ENCODE measurements at regions not wholly inside any gene's neighbourhood (a gene's known extent, or its start where the extent isn't known, plus 50 kb on each side); places are given as distances from the start of the nearest gene placed in this dataset.
A peak's percentile ranks its signal among the peaks of the same experiment; 100 is the strongest.

DNA sequence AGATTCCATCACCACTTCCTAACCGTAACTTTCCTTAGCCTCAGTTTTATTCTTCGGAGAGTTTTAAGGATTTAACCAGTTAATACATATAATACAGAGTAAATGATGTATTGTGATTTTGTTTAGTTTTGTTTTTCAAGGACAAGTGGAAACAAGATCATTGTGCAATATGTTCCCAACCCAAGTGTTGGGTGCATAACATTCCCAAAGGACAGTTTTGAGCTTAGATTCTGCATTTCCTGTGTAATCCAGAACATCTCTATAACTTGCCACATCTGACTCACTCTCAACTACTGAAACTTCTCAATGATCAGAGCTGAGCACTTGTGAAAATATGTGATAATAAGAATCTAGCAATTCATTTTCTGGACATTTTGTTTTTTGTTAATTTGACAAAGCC lies 466.1 kb upstream of the PPP2R3A start:
- Histone ChIP-seq H3K36me3 (no peaks in the 10 kb centered on the region), H3K4me1 (no peaks in the 10 kb centered on the region), H3K27ac (no peak overlapping the region), H3K4me3 (no peak overlapping the region), H3K9me3 (no peaks in the 10 kb centered on the region), H3K27me3 (no peaks in the 10 kb centered on the region)
- DNase-seq = no peak
- TF ChIP-seq, protein P1, sequence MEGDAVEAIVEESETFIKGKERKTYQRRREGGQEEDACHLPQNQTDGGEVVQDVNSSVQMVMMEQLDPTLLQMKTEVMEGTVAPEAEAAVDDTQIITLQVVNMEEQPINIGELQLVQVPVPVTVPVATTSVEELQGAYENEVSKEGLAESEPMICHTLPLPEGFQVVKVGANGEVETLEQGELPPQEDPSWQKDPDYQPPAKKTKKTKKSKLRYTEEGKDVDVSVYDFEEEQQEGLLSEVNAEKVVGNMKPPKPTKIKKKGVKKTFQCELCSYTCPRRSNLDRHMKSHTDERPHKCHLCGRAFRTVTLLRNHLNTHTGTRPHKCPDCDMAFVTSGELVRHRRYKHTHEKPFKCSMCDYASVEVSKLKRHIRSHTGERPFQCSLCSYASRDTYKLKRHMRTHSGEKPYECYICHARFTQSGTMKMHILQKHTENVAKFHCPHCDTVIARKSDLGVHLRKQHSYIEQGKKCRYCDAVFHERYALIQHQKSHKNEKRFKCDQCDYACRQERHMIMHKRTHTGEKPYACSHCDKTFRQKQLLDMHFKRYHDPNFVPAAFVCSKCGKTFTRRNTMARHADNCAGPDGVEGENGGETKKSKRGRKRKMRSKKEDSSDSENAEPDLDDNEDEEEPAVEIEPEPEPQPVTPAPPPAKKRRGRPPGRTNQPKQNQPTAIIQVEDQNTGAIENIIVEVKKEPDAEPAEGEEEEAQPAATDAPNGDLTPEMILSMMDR (IDR thresholded peaks at IDR 0.05) = no peak
- TF ChIP-seq POLR2A (IDR thresholded peaks at IDR 0.05) = no peak
- intact Hi-C loops (cut with DNase I; ENCODE audit: low total_unique reads) = no loop called here

DNA sequence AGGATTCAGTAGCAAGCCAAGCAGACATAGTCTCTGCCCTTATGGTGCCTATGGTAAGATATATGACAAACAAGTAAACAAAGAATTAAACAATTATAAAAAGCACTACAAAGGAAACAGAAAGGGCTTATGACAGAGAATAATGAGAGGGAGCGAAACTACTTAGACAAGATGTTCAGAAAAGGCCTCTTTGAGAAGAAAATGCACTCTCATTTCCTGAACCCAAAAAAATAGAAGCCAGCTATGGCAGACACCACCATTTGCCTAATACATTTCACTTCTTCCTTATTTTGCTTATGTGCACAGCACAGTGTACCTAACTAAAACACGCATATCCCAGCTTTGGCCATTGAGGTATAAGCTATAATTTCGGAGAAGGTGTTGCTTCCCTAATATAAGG lies 465.5 kb upstream of the PPP2R3A start:
- TF ChIP-seq, protein P1 (IDR thresholded peaks at IDR 0.05) = no peak
- no peak for TF ChIP-seq POLR2A (IDR thresholded peaks at IDR 0.05)
- Histone ChIP-seq H3K36me3 (no peaks in the 10 kb centered on the region), H3K27me3 (no peaks in the 10 kb centered on the region), H3K27ac (no peak overlapping the region), H3K9me3 (no peaks in the 10 kb centered on the region), H3K4me1 (no peaks in the 10 kb centered on the region), H3K4me3 (no peak overlapping the region)
- intact Hi-C loops (cut with DNase I; ENCODE audit: low total_unique reads) = no loop called here
- no peak for DNase-seq

DNA sequence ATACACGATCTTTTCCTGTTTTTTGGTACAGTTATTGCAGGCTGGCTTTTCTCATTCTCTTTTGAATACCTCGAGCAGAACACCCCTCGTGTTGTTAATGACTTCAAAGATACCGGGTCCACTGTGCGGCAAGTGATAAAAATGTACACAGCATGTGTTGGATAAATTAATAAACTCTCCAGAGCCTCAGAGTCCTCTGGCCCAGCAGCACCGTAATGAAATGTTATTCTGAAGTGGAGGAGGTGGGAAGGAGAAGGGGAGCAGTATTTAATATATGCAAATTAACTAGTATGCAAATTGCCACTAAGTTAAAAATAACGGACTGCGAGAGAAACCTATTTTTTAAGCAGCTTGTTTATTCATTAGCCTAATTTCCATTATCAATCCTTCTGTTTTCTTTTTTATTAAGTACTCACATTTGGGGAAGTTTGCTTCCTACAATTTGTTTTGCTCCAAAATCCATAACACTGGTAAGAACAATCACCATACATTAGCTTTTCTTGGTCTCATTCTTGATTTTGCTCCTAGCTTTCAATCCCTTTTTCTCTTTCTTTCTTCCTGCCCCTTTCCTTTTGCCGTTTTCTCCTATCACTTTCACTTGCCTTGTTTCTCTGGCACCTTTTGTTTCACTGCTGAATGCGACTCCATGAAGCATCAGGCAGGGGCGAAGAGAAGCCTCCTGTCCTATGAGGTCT lies 462.3 kb upstream of the PPP2R3A start:
- no peaks in the 10 kb centered on the region for H3K9me3 ChIP-seq
- DNase-seq = no peak
- no peaks in the 10 kb centered on the region for H3K27me3 ChIP-seq
- no peaks in the 10 kb centered on the region for H3K36me3 ChIP-seq
- TF ChIP-seq POLR2A (IDR thresholded peaks at IDR 0.05) = no peak
- TF ChIP-seq, protein P1 (IDR thresholded peaks at IDR 0.05) = no peak
- intact Hi-C loops (cut with DNase I; ENCODE audit: low total_unique reads) = no loop called here
- H3K4me1 ChIP-seq = no peaks in the 10 kb centered on the region
- H3K27ac ChIP-seq = no peak overlapping the region
- H3K4me3 ChIP-seq = no peak overlapping the region

DNA sequence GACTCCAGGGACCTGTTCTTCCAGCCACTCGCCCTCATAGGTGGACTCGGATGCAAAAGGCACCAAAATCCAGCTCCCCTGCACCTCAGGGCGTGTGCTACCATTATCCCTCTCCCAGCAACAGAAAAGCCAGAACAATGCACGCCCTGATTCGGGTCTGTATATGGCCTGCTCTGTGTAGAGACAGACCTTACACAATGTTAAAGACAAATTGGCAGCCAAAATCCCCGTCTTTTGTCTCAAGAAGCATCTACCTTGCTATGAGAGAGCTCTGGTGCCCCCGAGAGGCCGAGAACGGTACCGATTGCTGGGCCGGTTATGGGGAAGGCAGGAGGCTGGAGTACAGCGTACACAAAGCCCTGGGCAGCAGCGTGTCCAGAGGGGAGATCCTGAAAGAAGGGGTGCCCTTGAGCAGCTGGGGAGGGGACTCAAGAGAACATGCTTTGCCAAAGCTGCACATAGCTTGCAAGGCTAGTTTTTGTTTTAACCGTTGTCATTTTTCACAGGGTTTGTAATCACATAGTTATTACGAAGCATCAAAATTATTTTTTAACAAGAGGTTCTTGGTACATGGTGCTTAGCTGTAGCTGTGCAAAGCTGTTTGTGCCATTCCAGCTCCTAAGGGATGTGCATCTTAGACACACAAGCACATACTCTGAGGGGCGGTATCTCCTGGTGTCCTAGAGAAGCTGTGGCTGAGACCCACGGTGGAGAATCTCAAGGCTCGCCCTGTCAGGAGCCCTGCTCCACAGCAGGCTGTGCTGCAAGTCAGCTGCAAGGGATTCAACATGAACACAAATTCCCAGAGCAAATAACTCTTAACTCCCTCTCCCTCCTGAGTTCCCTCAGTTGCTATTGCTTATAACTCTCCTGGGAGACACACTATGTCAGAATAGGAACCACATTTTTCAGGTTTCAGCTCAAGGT lies 461.5 kb upstream of the PPP2R3A start:
- DNase-seq = peak; percentile 21 to 41
- Histone ChIP-seq H3K36me3 (no peaks in the 10 kb centered on the region), H3K9me3 (no peaks in the 10 kb centered on the region), H3K4me1 (no peaks in the 10 kb centered on the region), H3K4me3 (no peak overlapping the region), H3K27ac (no peak overlapping the region), H3K27me3 (no peaks in the 10 kb centered on the region)
- TF ChIP-seq, protein P1 (IDR thresholded peaks at IDR 0.05) = peak; percentile 17 to 35 (median 29)
- no peak for TF ChIP-seq POLR2A (IDR thresholded peaks at IDR 0.05)
- intact Hi-C loops (cut with DNase I; ENCODE audit: low total_unique reads) = no loop called here

All from uterus (tissue), 3 donors.